Lung (tissue), 11 donors: ENCODE measurements at regions not wholly inside any gene's neighbourhood (a gene's known extent, or its start where the extent isn't known, plus 50 kb on each side); places are given as distances from the start of the nearest gene placed in this dataset.

ENCODE experiments used
- ATAC-seq: fragments of 200-7000 bp; cut with Tn5 transposase; one replicate; pipeline ENCODE4 v1.9.1; 2020; ENCODE audit warnings: moderate number of reproducible peaks; ENCODE audit not compliant: insufficient read depth, low FRiP score
- DNase-seq, 3 donors: peaks; one replicate each; pipeline ENCODE4 v3.0.0-alpha.2; 2013 to 2017
- H3K27ac ChIP-seq, 2 donors: one replicate each; pipeline ENCODE4 v1.5.1; 2013; ENCODE audit warnings: mild to moderate bottlenecking in 2 of 2, moderate library complexity in 2 of 2, control low read depth in 1 of 2, inconsistent platforms in 1 of 2, low read depth in 1 of 2, low read length in 1 of 2
- H3K27me3 ChIP-seq, 3 donors: one replicate each; pipeline ENCODE4 v1.5.1; 2013; ENCODE audit warnings: low read length in 2 of 3; ENCODE audit not compliant: control insufficient read depth in 3 of 3, insufficient read depth in 3 of 3
- H3K36me3 ChIP-seq, 4 donors: one replicate each; pipeline ENCODE4 v1.5.1; 2013; ENCODE audit warnings: low read length in 4 of 4, mild to moderate bottlenecking in 1 of 4, moderate library complexity in 1 of 4; ENCODE audit not compliant: control insufficient read depth in 4 of 4, insufficient read depth in 4 of 4
- H3K4me1 ChIP-seq, 5 donors: one replicate each; pipeline ENCODE4 v1.5.1; 2013; ENCODE audit warnings: low read length in 5 of 5, mild to moderate bottlenecking in 2 of 5, moderate library complexity in 1 of 5; ENCODE audit not compliant: control insufficient read depth in 5 of 5, insufficient read depth in 5 of 5
- H3K4me3 ChIP-seq: one replicate; pipeline ENCODE4 v1.5.1; 2013; ENCODE audit warnings: mild to moderate bottlenecking, control low read depth, moderate library complexity
- H3K9ac ChIP-seq, 2 donors: one replicate each; pipeline ENCODE4 v1.5.1; 2013; ENCODE audit warnings: low read length in 2 of 2, control low read depth in 1 of 2; ENCODE audit not compliant: insufficient read depth in 1 of 2
- H3K9me3 ChIP-seq, 4 donors: one replicate each; pipeline ENCODE4 v1.5.1; 2013; ENCODE audit warnings: low read length in 3 of 4, mild to moderate bottlenecking in 1 of 4, moderate library complexity in 1 of 4; ENCODE audit not compliant: control insufficient read depth in 4 of 4, insufficient read depth in 3 of 4
- CTCF ChIP-seq: IDR thresholded peaks from 2 replicates; pipeline ENCODE4 v1.5.1; 2012; ENCODE audit warnings: mild to moderate bottlenecking; ENCODE audit errors: control extremely low read depth, extremely low read depth
- WGBS, 2 donors: extraction: QIAGEN DNeasy Blood & Tissue Kit; methylation state at CpG; one replicate each; pipeline ENCODE4 v1.1.7; 2013; 5-methylcytosine and 5-hydroxymethylcytosine counted together
- donor health status: control.
- donor health status: control.
- donor health status: Bipolar disorder and iron deficiency.
- donor health status: healthy.
- donor health status: DM: yes; HTN: yes; CAD: no.

GRCh38 chr5:167832609-167833008 is 458.8 kb upstream of the WWC1 start:
- no peaks in the 10 kb centered on the region for H3K36me3 ChIP-seq
- peaks cover 0 to 13% (median 0%) of the 10 kb centered on the region in 5 donors for H3K4me1 ChIP-seq
- H3K9me3 ChIP-seq = no peaks in the 10 kb centered on the region
- ATAC-seq (no peak), DNase-seq (no peak)
- WGBS, 2 donors = 0% methylated on average over 1 of the region's 1 CpG
- no peak overlapping the region for H3K27ac ChIP-seq
- no peak overlapping the region for H3K4me3 ChIP-seq
- TF ChIP-seq CTCF = no peak
- H3K9ac ChIP-seq = no peak overlapping the region
- no peaks in the 10 kb centered on the region for H3K27me3 ChIP-seq

GRCh38 chr5:167833456-167833855 is 458.0 kb upstream of the WWC1 start:
- H3K36me3 ChIP-seq = no peaks in the 10 kb centered on the region
- no peak for TF ChIP-seq CTCF
- H3K9ac ChIP-seq = no peak overlapping the region
- no peaks in the 10 kb centered on the region for H3K27me3 ChIP-seq
- H3K27ac ChIP-seq = no peak overlapping the region
- no peak for ATAC-seq
- 91 to 94% methylated on average over 6 of the region's 6 CpGs for WGBS, 2 donors
- H3K4me3 ChIP-seq = no peak overlapping the region
- no peak for DNase-seq
- no peaks in the 10 kb centered on the region for H3K9me3 ChIP-seq
- H3K4me1 ChIP-seq = peaks cover 0 to 13% (median 0%) of the 10 kb centered on the region in 5 donors

GRCh38 chr5:167835146-167835545 is 456.3 kb upstream of the WWC1 start:
- H3K9ac ChIP-seq = no peak overlapping the region
- no peaks in the 10 kb centered on the region for H3K27me3 ChIP-seq
- DNase-seq (no peak), ATAC-seq (no peak)
- H3K4me3 ChIP-seq = no peak overlapping the region
- no peak overlapping the region for H3K27ac ChIP-seq
- H3K36me3 ChIP-seq = no peaks in the 10 kb centered on the region
- H3K4me1 ChIP-seq = peaks cover 0 to 13% (median 0%) of the 10 kb centered on the region in 5 donors
- TF ChIP-seq CTCF = no peak
- WGBS, 2 donors = 68 to 78% methylated on average over 1 of the region's 1 CpG
- no peaks in the 10 kb centered on the region for H3K9me3 ChIP-seq

- DNase-seq = no peak
- Histone ChIP-seq H3K36me3 (no peaks in the 10 kb centered on the region), H3K9me3 (no peaks in the 10 kb centered on the region), H3K27me3 (no peaks in the 10 kb centered on the region), H3K4me1 (peaks cover 0 to 4% (median 0%) of the 10 kb centered on the region in 5 donors), H3K4me3 (no peak overlapping the region), H3K27ac (no peak overlapping the region), H3K9ac (no peak overlapping the region)
- TF ChIP-seq CTCF = no peak
- 96 to 97% methylated on average over 2 of the region's 2 CpGs for WGBS, 2 donors
- no peak for ATAC-seq
Measured at GRCh38 chr5:167837127-167837526, 454.3 kb upstream of the WWC1 start.
